Hepatocyte (in vitro differentiated cells): ENCODE measurements at regions not wholly inside any gene's neighbourhood (a gene's known extent, or its start where the extent isn't known, plus 50 kb on each side); places are given as distances from the start of the nearest gene placed in this dataset.

Experiments used
- EZH2 ChIP-seq: fragments of 200-600 bp; sonication (generic); IDR thresholded peaks from 2 replicates; pipeline ENCODE4 v1.6.1; 2016; ENCODE audit warnings: antibody characterized with exemption, mild to moderate bottlenecking, borderline replicate concordance
- TF ChIP-seq, protein P1 (sequence below): fragments of 200-600 bp; sonication (generic); IDR thresholded peaks from 2 replicates; pipeline ENCODE4 v1.5.1; 2016; ENCODE audit warnings: antibody characterized with exemption, mild to moderate bottlenecking; ENCODE audit not compliant: poor library complexity

DNA sequence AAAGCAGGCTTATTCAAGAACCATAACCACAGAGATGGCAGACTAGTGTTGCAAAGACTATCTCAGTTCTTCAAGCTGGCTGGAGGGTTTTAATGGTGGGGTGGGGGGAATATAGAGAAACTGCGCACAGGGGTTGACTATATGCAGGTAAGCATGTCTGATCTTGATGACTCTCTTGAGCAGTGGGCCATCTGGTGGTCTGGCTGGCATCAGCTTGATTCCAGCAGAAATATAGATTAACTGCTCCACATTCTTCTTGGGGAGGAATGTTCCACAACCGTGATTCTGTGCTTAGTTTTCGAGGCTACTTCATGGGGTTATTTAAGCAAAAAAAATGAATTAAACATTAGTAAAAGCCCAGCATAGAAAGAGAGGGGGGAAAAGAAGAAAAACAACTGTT, 158.8 kb upstream of the PGR start:
- TF ChIP-seq, protein P1, sequence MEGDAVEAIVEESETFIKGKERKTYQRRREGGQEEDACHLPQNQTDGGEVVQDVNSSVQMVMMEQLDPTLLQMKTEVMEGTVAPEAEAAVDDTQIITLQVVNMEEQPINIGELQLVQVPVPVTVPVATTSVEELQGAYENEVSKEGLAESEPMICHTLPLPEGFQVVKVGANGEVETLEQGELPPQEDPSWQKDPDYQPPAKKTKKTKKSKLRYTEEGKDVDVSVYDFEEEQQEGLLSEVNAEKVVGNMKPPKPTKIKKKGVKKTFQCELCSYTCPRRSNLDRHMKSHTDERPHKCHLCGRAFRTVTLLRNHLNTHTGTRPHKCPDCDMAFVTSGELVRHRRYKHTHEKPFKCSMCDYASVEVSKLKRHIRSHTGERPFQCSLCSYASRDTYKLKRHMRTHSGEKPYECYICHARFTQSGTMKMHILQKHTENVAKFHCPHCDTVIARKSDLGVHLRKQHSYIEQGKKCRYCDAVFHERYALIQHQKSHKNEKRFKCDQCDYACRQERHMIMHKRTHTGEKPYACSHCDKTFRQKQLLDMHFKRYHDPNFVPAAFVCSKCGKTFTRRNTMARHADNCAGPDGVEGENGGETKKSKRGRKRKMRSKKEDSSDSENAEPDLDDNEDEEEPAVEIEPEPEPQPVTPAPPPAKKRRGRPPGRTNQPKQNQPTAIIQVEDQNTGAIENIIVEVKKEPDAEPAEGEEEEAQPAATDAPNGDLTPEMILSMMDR = no peak
- no peak for TF ChIP-seq EZH2
